AG04449 (cell line): ENCODE measurements at regions not wholly inside any gene's neighbourhood (a gene's known extent, or its start where the extent isn't known, plus 50 kb on each side); places are given as distances from the start of the nearest gene placed in this dataset.
"Not testable (repeated sequence)": the region's sequence is repeated elsewhere in the genome, so short reads cannot be mapped to it uniquely, and the experiment has no call there.

Experiments used
- CTCF ChIA-PET: fragments of 350-600 bp; formaldehyde crosslinking; extraction: SDS; loops from one replicate; lab custom pipeline; 2021; ENCODE audit warnings: antibody characterized with exemption; lab: Yijun Ruan, JAX
- POLR2A ChIA-PET: fragments of 400-600, 350-600 bp; formaldehyde crosslinking; extraction: SDS; loops from one replicate; lab custom pipeline; 2020; ENCODE audit warnings: antibody characterized with exemption, inconsistent platforms; lab: Yijun Ruan, JAX
- DNase-seq: peaks from one replicate; pipeline ENCODE4 v3.0.0-alpha.2; 2010; ENCODE audit warnings: low read depth, low spot score
- H3K4me3 ChIP-seq: 2 replicates; pipeline ENCODE4 v1.5.1; 2011; ENCODE audit warnings: low read depth, mild to moderate bottlenecking, control low read depth, low read length
- CTCF ChIP-seq: IDR thresholded peaks from one replicate; pipeline ENCODE4 v1.5.1; 2011; ENCODE audit warnings: mild to moderate bottlenecking, moderate library complexity, low read length, control low read depth, inconsistent platforms; ENCODE audit not compliant: insufficient read depth; ENCODE audit errors: missing control alignments

GRCh38 chr2:52414561-52415295 is 1352.9 kb upstream of the CHAC2 start:
- no peak for TF ChIP-seq CTCF
- no peak overlapping the region for H3K4me3 ChIP-seq
- CTCF ChIA-PET: interaction anchor here (1.0 kb wide), 1 partner anchor 11 kb away, joined by 4 read pairs; no protein-coding TSS in a partner anchor
- POLR2A ChIA-PET: no interaction called here
- no peak for DNase-seq

GRCh38 chr2:52409308-52410118 is 1358.1 kb upstream of the CHAC2 start:
- POLR2A ChIA-PET, H3K4me3 ChIP-seq, DNase-seq, CTCF ChIA-PET: not testable (repeated sequence)

- TF ChIP-seq CTCF: no peak
- no peak for DNase-seq
- POLR2A ChIA-PET: no interaction called here
- CTCF ChIA-PET: no interaction called here
- no peak overlapping the region for H3K4me3 ChIP-seq
These were observed 1361.6 kb upstream of the CHAC2 start for GRCh38 chr2:52405980-52406379.

GRCh38 chr2:52404866-52405265 is 1362.7 kb upstream of the CHAC2 start:
- DNase-seq: no peak
- ChIA-PET POLR2A (interaction anchor here (0.5 kb wide), 1 partner anchor 128 kb away, joined by 3 read pairs; no protein-coding TSS in a partner anchor), CTCF (no interaction called here)
- no peak for TF ChIP-seq CTCF
- H3K4me3 ChIP-seq: no peak overlapping the region

GRCh38 chr2:52404046-52404445 is 1363.6 kb upstream of the CHAC2 start:
- DNase-seq: no peak
- CTCF ChIA-PET: interaction anchor here (1.2 kb wide), 1 partner anchor 11 kb away, joined by 4 read pairs; no protein-coding TSS in a partner anchor
- POLR2A ChIA-PET: no interaction called here
- H3K4me3 ChIP-seq: no peak overlapping the region
- no peak for TF ChIP-seq CTCF

GRCh38 chr2:52402128-52402527 is 1365.5 kb upstream of the CHAC2 start:
- TF ChIP-seq CTCF: no peak
- CTCF ChIA-PET: no interaction called here
- DNase-seq: no peak
- POLR2A ChIA-PET: no interaction called here
- no peak overlapping the region for H3K4me3 ChIP-seq
